SK-N-SH treated with all-trans-retinoic acid at 6 μM for 48 hours (cell line): ENCODE measurements at regions not wholly inside any gene's neighbourhood (a gene's known extent, or its start where the extent isn't known, plus 50 kb on each side); places are given as distances from the start of the nearest gene placed in this dataset.

Source experiments
- CREB5 ChIP-seq: fragments of 250-450 bp; sonication (Bioruptor Pico); IDR thresholded peaks from 2 replicates; pipeline ENCODE4 v1.5.1; 2020; ENCODE audit warnings: low read depth, mild to moderate bottlenecking, moderate library complexity
- CSDC2 ChIP-seq: fragments of 250-450 bp; sonication (Bioruptor Pico); IDR thresholded peaks from 2 replicates; pipeline ENCODE4 v1.5.0; 2020; ENCODE audit warnings: mild to moderate bottlenecking, moderate library complexity
- CSRNP3 ChIP-seq: fragments of 250-450 bp; sonication (Bioruptor Pico); IDR thresholded peaks from 2 replicates; pipeline ENCODE4 v1.5.1; 2021; ENCODE audit warnings: mild to moderate bottlenecking, moderate library complexity
- ESRRG ChIP-seq: fragments of 250-450 bp; sonication (Bioruptor Pico); IDR thresholded peaks from 2 replicates; pipeline ENCODE4 v1.6.1; 2021; ENCODE audit warnings: mild to moderate bottlenecking
- PATZ1 ChIP-seq: fragments of 250-450 bp; sonication (Bioruptor Pico); IDR thresholded peaks from 2 replicates; pipeline ENCODE4 v1.8.0; 2020; ENCODE audit warnings: mild to moderate bottlenecking, moderate library complexity, borderline replicate concordance
- PPARA ChIP-seq: fragments of 250-450 bp; sonication (Bioruptor Pico); IDR thresholded peaks from 2 replicates; pipeline ENCODE4 v1.5.0; 2020; ENCODE audit warnings: mild to moderate bottlenecking, borderline replicate concordance
- RARB ChIP-seq: fragments of 250-450 bp; sonication (Bioruptor Pico); IDR thresholded peaks from 2 replicates; pipeline ENCODE4 v1.8.0; 2021; ENCODE audit warnings: mild to moderate bottlenecking, moderate library complexity
- SNAI2 ChIP-seq: fragments of 250-450 bp; sonication (Bioruptor Pico); IDR thresholded peaks from 2 replicates; pipeline ENCODE4 v1.5.0; 2020; ENCODE audit warnings: mild to moderate bottlenecking, moderate library complexity
- TCF4 ChIP-seq: fragments of 250-450 bp; sonication (Bioruptor Pico); IDR thresholded peaks from 2 replicates; pipeline ENCODE4 v1.8.0; 2021; ENCODE audit warnings: mild to moderate bottlenecking, moderate library complexity, borderline replicate concordance
- TOX ChIP-seq: fragments of 250-450 bp; sonication (Bioruptor Pico); IDR thresholded peaks from 2 replicates; pipeline ENCODE4 v1.8.0; 2021; ENCODE audit warnings: mild to moderate bottlenecking, moderate library complexity, borderline replicate concordance
- TSHZ2 ChIP-seq: fragments of 250-450 bp; sonication (Bioruptor Pico); IDR thresholded peaks from 2 replicates; pipeline ENCODE4 v1.5.0; 2020; ENCODE audit warnings: mild to moderate bottlenecking, moderate library complexity
- ZFP3 ChIP-seq: fragments of 250-450 bp; sonication (Bioruptor Pico); IDR thresholded peaks from 2 replicates; pipeline ENCODE4 v1.5.0; 2020; ENCODE audit warnings: mild to moderate bottlenecking, moderate library complexity

GRCh38 chr1:106925750-106926149, 130.7 kb upstream of the PRMT6 start:
- no peak for TF ChIP-seq PATZ1 (CRISPR knock-in tag)
- TF ChIP-seq CREB5 = no peak
- TF ChIP-seq RARB (CRISPR knock-in tag) = no peak
- no peak for TF ChIP-seq CSDC2
- TF ChIP-seq ZFP3 (CRISPR knock-in tag) = no peak
- no peak for TF ChIP-seq PPARA (CRISPR knock-in tag)
- no peak for TF ChIP-seq TOX (CRISPR knock-in tag)
- no peak for TF ChIP-seq SNAI2 (CRISPR knock-in tag)
- no peak for TF ChIP-seq ESRRG (CRISPR knock-in tag)
- no peak for TF ChIP-seq TSHZ2 (CRISPR knock-in tag)
- no peak for TF ChIP-seq CSRNP3 (CRISPR knock-in tag)
- TF ChIP-seq TCF4 (CRISPR knock-in tag) = no peak
